Vagina (tissue), 2 donors: ENCODE measurements at regions not wholly inside any gene's neighbourhood (a gene's known extent, or its start where the extent isn't known, plus 50 kb on each side); places are given as distances from the start of the nearest gene placed in this dataset.

ENCODE experiments used
- DNase-seq, 2 donors: peaks; one replicate each; pipeline ENCODE4 v3.0.0-alpha.2; 2017; ENCODE audit errors: extremely low spot score in 2 of 2
- H3K27ac ChIP-seq: fragments of 200-600 bp; sonication (generic); one replicate; pipeline ENCODE4 v1.5.1; 2019
- H3K27me3 ChIP-seq: fragments of 200-600 bp; sonication (generic); one replicate; pipeline ENCODE4 v1.5.1; 2019
- H3K36me3 ChIP-seq, 2 donors: fragments of 200-600 bp; sonication (generic); one replicate each; pipeline ENCODE4 v1.5.1; 2017 to 2019
- H3K4me1 ChIP-seq: fragments of 200-600 bp; sonication (generic); one replicate; pipeline ENCODE4 v1.5.1; 2019
- H3K4me3 ChIP-seq, 2 donors: fragments of 200-600 bp; sonication (generic); 1 replicate in 1 of 2; 2 replicates in 1 of 2; pipeline ENCODE4 v1.5.1; 2016 to 2019
- H3K9me3 ChIP-seq: fragments of 200-600 bp; sonication (generic); one replicate; pipeline ENCODE4 v1.5.1; 2019
- CTCF ChIP-seq, 3 experiments: fragments of 450-650 bp in 2 of 3; fragments of 200-600 bp in 1 of 3; sonication (generic) in 1 of 3; IDR thresholded peaks; one replicate each; pipeline ENCODE4 v1.5.1; 2017 to 2019; ENCODE audit warnings: antibody characterized with exemption in 3 of 3, mild to moderate bottlenecking in 2 of 3, moderate library complexity in 2 of 3
- POLR2A ChIP-seq, 2 donors: fragments of 450-650 bp; IDR thresholded peaks; one replicate each; pipeline ENCODE4 v1.6.1; 2017; ENCODE audit warnings: antibody characterized with exemption in 2 of 2, mild to moderate bottlenecking in 2 of 2, moderate library complexity in 2 of 2
- POLR2AphosphoS5 ChIP-seq, 2 donors: sonication (generic); formaldehyde crosslinking; IDR thresholded peaks; one replicate each; pipeline ENCODE4 v1.9.0; 2017; ENCODE audit warnings: antibody characterized with exemption in 2 of 2, mild to moderate bottlenecking in 2 of 2, low read depth in 1 of 2; ENCODE audit not compliant: insufficient read depth in 1 of 2
- intact Hi-C: fragments of 100-400 bp; cut with DNase I; formaldehyde crosslinking; loops from one replicate; pipeline ENCODE4 v1.15.1; 2023

GRCh38 chr10:121091961-121092719 lies 241.0 kb downstream of the WDR11 start:
- Histone ChIP-seq H3K27me3 (no peaks in the 10 kb centered on the region), H3K4me1 (no peaks in the 10 kb centered on the region), H3K36me3 (no peaks in the 10 kb centered on the region), H3K4me3 (no peak overlapping the region), H3K27ac (no peak overlapping the region), H3K9me3 (no peaks in the 10 kb centered on the region)
- DNase-seq = no peak
- intact Hi-C loops = no loop called here
- TF ChIP-seq CTCF (IDR thresholded peaks at IDR 0.05) = no peak
- no peak for TF ChIP-seq POLR2A (IDR thresholded peaks at IDR 0.05)
- TF ChIP-seq POLR2AphosphoS5 (IDR thresholded peaks at IDR 0.05; ENCODE audit: insufficient read depth in 1 of 2, low read depth in 1 of 2) = no peak

- H3K27me3 ChIP-seq = no peaks in the 10 kb centered on the region
- TF ChIP-seq POLR2AphosphoS5 (IDR thresholded peaks at IDR 0.05; ENCODE audit: insufficient read depth in 1 of 2, low read depth in 1 of 2) = no peak
- no peak for TF ChIP-seq CTCF (IDR thresholded peaks at IDR 0.05)
- no peak for TF ChIP-seq POLR2A (IDR thresholded peaks at IDR 0.05)
- H3K4me1 ChIP-seq = no peaks in the 10 kb centered on the region
- no peaks in the 10 kb centered on the region for H3K9me3 ChIP-seq
- no peak for DNase-seq
- intact Hi-C loops = no loop called here
- no peak overlapping the region for H3K4me3 ChIP-seq
- H3K27ac ChIP-seq = no peak overlapping the region
- no peaks in the 10 kb centered on the region for H3K36me3 ChIP-seq
Measured at GRCh38 chr10:121092720-121093095, 241.5 kb downstream of the WDR11 start.

- Histone ChIP-seq H3K27me3 (no peaks in the 10 kb centered on the region), H3K27ac (no peak overlapping the region), H3K36me3 (no peaks in the 10 kb centered on the region), H3K9me3 (no peaks in the 10 kb centered on the region), H3K4me3 (no peak overlapping the region), H3K4me1 (no peaks in the 10 kb centered on the region)
- no peak for DNase-seq
- intact Hi-C loops = no loop called here
- TF ChIP-seq POLR2A (IDR thresholded peaks at IDR 0.05) (no peak), CTCF (IDR thresholded peaks at IDR 0.05) (no peak), POLR2AphosphoS5 (IDR thresholded peaks at IDR 0.05; ENCODE audit: insufficient read depth in 1 of 2, low read depth in 1 of 2) (no peak)
Measured at GRCh38 chr10:121096617-121097431, 245.7 kb downstream of the WDR11 start.

GRCh38 chr10:121098211-121098610 lies 247.0 kb downstream of the WDR11 start:
- Histone ChIP-seq H3K27ac (no peak overlapping the region), H3K9me3 (no peaks in the 10 kb centered on the region), H3K36me3 (no peaks in the 10 kb centered on the region), H3K4me1 (no peaks in the 10 kb centered on the region), H3K27me3 (no peaks in the 10 kb centered on the region), H3K4me3 (no peak overlapping the region)
- DNase-seq = no peak
- intact Hi-C loops = no loop called here
- TF ChIP-seq POLR2AphosphoS5 (IDR thresholded peaks at IDR 0.05; ENCODE audit: insufficient read depth in 1 of 2, low read depth in 1 of 2) (no peak), CTCF (IDR thresholded peaks at IDR 0.05) (no peak), POLR2A (IDR thresholded peaks at IDR 0.05) (no peak)

GRCh38 chr10:121098751-121099150 lies 247.6 kb downstream of the WDR11 start:
- no peaks in the 10 kb centered on the region for H3K27me3 ChIP-seq
- no peak for DNase-seq
- H3K36me3 ChIP-seq = no peaks in the 10 kb centered on the region
- H3K27ac ChIP-seq = no peak overlapping the region
- intact Hi-C loops = no loop called here
- no peaks in the 10 kb centered on the region for H3K9me3 ChIP-seq
- H3K4me1 ChIP-seq = no peaks in the 10 kb centered on the region
- no peak for TF ChIP-seq POLR2A (IDR thresholded peaks at IDR 0.05)
- TF ChIP-seq CTCF (IDR thresholded peaks at IDR 0.05) = no peak
- no peak for TF ChIP-seq POLR2AphosphoS5 (IDR thresholded peaks at IDR 0.05; ENCODE audit: insufficient read depth in 1 of 2, low read depth in 1 of 2)
- H3K4me3 ChIP-seq = no peak overlapping the region
